Endodermal cell (in vitro differentiated cells): ENCODE measurements at regions not wholly inside any gene's neighbourhood (a gene's known extent, or its start where the extent isn't known, plus 50 kb on each side); places are given as distances from the start of the nearest gene placed in this dataset.
A peak's percentile ranks its signal among the peaks of the same experiment; 100 is the strongest.

Source experiments
- DNase-seq: peaks from one replicate; pipeline ENCODE4 v3.0.0-alpha.2; 2017
- H3K27ac ChIP-seq: 2 replicates; pipeline ENCODE4 v1.5.1; 2013; ENCODE audit warnings: mild to moderate bottlenecking, low read depth, low read length, moderate library complexity
- H3K27me3 ChIP-seq: 2 replicates; pipeline ENCODE4 v1.6.1; 2013; ENCODE audit warnings: mild to moderate bottlenecking, low read length, moderate library complexity; ENCODE audit not compliant: insufficient read depth, control insufficient read depth, poor library complexity, severe bottlenecking
- H3K36me3 ChIP-seq: 2 replicates; pipeline ENCODE4 v1.7.0; 2013; ENCODE audit warnings: mild to moderate bottlenecking, low read length, moderate library complexity; ENCODE audit not compliant: control insufficient read depth, insufficient read depth
- H3K4me1 ChIP-seq: one replicate; pipeline ENCODE4 v1.7.0; 2013; ENCODE audit warnings: low read length; ENCODE audit not compliant: control insufficient read depth, insufficient read depth
- H3K4me3 ChIP-seq: 2 replicates; pipeline ENCODE4 v1.5.1; 2013; ENCODE audit warnings: mild to moderate bottlenecking, low read length, moderate library complexity
- H3K9ac ChIP-seq: 2 replicates; pipeline ENCODE4 v1.6.1; 2013; ENCODE audit warnings: mild to moderate bottlenecking, low read length, moderate library complexity; ENCODE audit not compliant: poor library complexity, severe bottlenecking; ENCODE audit errors: extremely low read depth
- H3K9me3 ChIP-seq: 2 replicates; pipeline ENCODE4 v1.6.1; 2013; ENCODE audit warnings: mild to moderate bottlenecking, low read length, moderate library complexity; ENCODE audit not compliant: control insufficient read depth
- H3K27ac Mint-ChIP-seq: 2 replicates; pipeline ENCODE4 v1.8.0; 2020; ENCODE audit warnings: mixed read lengths
- H3K27me3 Mint-ChIP-seq: 2 replicates; pipeline ENCODE4 v1.8.0; 2021; ENCODE audit warnings: mild to moderate bottlenecking, mixed read lengths; ENCODE audit not compliant: insufficient read depth
- H3K36me3 Mint-ChIP-seq: 2 replicates; pipeline ENCODE4 v1.8.0; 2020; ENCODE audit warnings: low read depth, mixed read lengths
- H3K4me1 Mint-ChIP-seq: 2 replicates; pipeline ENCODE4 v1.8.0; 2020; ENCODE audit warnings: mixed read lengths
- H3K4me3 Mint-ChIP-seq: 2 replicates; pipeline ENCODE4 v1.8.0; 2020; ENCODE audit warnings: mild to moderate bottlenecking, moderate library complexity, mixed read lengths
- H3K9me3 Mint-ChIP-seq: 2 replicates; pipeline ENCODE4 v1.8.0; 2020; ENCODE audit warnings: mild to moderate bottlenecking, mixed read lengths
- WGBS, 2 experiments: methylation state at CpG; one replicate each; pipeline versions ENCODE4 v1.1.5 to v1.1.7; 2013; ENCODE audit warnings: missing lambda C conversion rate in 2 of 2, mixed read lengths in 1 of 2; ENCODE audit not compliant: insufficient coverage in 1 of 2, insufficient read length in 1 of 2; 5-methylcytosine and 5-hydroxymethylcytosine counted together
- TF ChIP-seq, protein P1 (sequence below): fragments of 200-600 bp; sonication (generic); conservative IDR thresholded peaks from 2 replicates; pipeline ENCODE4 v1.5.0; 2021; ENCODE audit warnings: antibody characterized with exemption, mild to moderate bottlenecking

DNA sequence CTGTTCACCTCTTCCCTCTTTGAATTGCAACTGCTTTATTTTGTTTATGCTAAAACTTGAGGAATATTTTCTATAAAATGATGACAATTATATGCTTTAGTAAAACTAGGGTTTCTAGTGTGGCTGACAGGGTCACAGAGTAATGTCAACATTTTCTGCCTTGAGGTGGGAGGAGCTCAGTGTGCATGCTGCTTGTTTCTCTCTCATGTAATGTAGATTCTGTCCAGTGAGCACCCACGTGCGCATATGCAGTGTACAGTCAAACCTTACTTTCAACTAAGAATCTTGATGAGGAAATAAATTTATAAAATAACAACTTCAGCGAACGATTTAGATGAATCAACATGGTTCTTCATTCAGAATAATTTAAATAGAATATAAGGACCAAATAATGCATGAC lies 603.9 kb downstream of the PCDH17 start:
- 67% methylated on average over 1 of the region's 4 CpGs; no CpG with 5 or more reads in 1 of the 2 experiments for WGBS, 2 experiments
- no peak for DNase-seq
- no peak overlapping the region for H3K4me3 ChIP-seq

DNA sequence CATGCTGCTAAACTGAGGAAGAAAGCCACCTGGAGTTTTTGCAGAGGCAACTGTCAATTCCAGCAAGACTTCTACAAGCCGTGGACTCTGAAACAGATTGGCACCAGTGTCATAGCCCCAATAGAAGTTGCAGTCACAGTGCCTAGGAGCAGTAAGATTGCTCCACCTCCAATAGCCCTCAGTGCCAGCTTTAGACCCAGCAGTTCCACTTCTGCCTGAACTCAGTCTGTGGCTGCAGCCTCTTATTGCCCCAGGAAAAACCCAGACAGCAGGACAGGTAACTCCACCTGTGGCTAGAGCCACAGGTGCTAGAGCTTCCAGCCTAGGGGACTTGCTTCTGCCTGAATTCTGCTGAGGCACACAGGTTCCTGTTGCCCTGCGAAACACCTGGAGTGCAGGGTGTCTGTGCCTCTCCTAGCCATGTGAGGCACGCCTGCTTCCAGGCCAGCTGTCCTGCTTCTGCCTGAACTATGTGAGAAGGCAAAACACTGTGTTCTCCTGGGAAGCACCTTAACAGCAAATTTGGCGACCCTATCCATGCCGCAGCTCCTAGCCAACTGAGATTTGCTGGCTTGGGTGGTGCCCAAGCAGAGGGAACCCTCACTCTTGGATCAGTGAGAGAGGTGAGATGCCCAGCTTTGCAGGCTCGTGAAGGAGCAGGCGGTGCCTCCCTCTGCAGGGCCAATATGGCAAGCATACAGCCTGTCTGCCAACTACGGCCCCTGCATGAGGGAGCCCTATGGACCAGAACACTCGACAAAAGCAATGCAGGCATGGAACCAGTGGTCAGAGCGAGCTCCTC lies 607.6 kb downstream of the PCDH17 start:
- no peaks in the 10 kb centered on the region for H3K36me3 Mint-ChIP-seq
- Histone ChIP-seq H3K36me3 (no peaks in the 10 kb centered on the region), H3K9ac (no peak overlapping the region), H3K27me3 (no peaks in the 10 kb centered on the region), H3K4me1 (no peaks in the 10 kb centered on the region), H3K9me3 (no peaks in the 10 kb centered on the region), H3K4me3 (no peak overlapping the region), H3K27ac (no peak overlapping the region)
- H3K4me3 Mint-ChIP-seq: no peak overlapping the region
- peak; percentile 46 for DNase-seq
- WGBS, 2 experiments: 92 to 100% methylated on average over 5 to 10 of the region's 10 CpGs
- TF ChIP-seq, protein P1, sequence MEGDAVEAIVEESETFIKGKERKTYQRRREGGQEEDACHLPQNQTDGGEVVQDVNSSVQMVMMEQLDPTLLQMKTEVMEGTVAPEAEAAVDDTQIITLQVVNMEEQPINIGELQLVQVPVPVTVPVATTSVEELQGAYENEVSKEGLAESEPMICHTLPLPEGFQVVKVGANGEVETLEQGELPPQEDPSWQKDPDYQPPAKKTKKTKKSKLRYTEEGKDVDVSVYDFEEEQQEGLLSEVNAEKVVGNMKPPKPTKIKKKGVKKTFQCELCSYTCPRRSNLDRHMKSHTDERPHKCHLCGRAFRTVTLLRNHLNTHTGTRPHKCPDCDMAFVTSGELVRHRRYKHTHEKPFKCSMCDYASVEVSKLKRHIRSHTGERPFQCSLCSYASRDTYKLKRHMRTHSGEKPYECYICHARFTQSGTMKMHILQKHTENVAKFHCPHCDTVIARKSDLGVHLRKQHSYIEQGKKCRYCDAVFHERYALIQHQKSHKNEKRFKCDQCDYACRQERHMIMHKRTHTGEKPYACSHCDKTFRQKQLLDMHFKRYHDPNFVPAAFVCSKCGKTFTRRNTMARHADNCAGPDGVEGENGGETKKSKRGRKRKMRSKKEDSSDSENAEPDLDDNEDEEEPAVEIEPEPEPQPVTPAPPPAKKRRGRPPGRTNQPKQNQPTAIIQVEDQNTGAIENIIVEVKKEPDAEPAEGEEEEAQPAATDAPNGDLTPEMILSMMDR: no peak
- no peaks in the 10 kb centered on the region for H3K4me1 Mint-ChIP-seq
- peaks cover 5% of the 10 kb centered on the region for H3K9me3 Mint-ChIP-seq
- H3K27ac Mint-ChIP-seq: no peak overlapping the region
- no peaks in the 10 kb centered on the region for H3K27me3 Mint-ChIP-seq

More for the DNA sequence above, 603.9 kb downstream of the PCDH17 start:
- Histone ChIP-seq H3K27me3 (no peaks in the 10 kb centered on the region), H3K4me1 (no peaks in the 10 kb centered on the region), H3K27ac (no peak overlapping the region), H3K36me3 (no peaks in the 10 kb centered on the region), H3K9me3 (no peaks in the 10 kb centered on the region), H3K9ac (no peak overlapping the region)
- Mint-ChIP-seq H3K4me1 (no peaks in the 10 kb centered on the region), H3K36me3 (no peaks in the 10 kb centered on the region), H3K9me3 (no peaks in the 10 kb centered on the region), H3K27me3 (no peaks in the 10 kb centered on the region), H3K27ac (no peak overlapping the region), H3K4me3 (no peak overlapping the region)
- TF ChIP-seq, protein P1: no peak

DNA sequence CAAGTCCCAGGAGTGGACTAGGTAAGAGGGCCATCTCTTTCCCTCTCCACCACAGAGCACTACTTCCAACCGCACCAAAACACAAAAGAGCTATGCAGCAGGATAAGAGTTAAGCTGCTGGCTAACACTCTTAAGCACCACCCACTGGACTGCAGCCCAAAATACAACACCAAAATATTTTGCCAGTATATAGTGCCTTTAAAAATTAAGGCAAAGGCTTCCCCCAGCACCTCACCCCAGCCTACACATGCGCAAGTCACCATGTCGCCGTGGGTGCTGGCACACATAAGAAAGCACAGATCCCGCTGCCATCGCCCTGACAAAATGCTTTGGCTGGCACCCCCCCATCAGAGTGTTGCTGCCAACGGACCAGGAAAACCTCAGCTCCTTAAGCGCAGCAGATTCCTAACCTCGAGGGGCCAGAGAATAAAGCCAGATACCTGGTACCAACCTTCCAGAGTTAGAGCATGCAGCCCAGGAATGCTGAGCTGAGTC lies 608.3 kb downstream of the PCDH17 start:
- H3K36me3 Mint-ChIP-seq: no peaks in the 10 kb centered on the region

More for the DNA sequence above, 608.3 kb downstream of the PCDH17 start:
- WGBS, 2 experiments: 91 to 95% methylated on average over 6 to 9 of the region's 9 CpGs
- Histone ChIP-seq H3K27ac (no peak overlapping the region), H3K9me3 (no peaks in the 10 kb centered on the region), H3K9ac (no peak overlapping the region), H3K36me3 (no peaks in the 10 kb centered on the region), H3K4me3 (no peak overlapping the region), H3K27me3 (no peaks in the 10 kb centered on the region), H3K4me1 (no peaks in the 10 kb centered on the region)
- H3K27ac Mint-ChIP-seq: no peak overlapping the region
- no peaks in the 10 kb centered on the region for H3K27me3 Mint-ChIP-seq
- no peak for DNase-seq
- no peaks in the 10 kb centered on the region for H3K4me1 Mint-ChIP-seq
- TF ChIP-seq, protein P1: no peak
- peaks cover 5% of the 10 kb centered on the region for H3K9me3 Mint-ChIP-seq
- no peak overlapping the region for H3K4me3 Mint-ChIP-seq
